ENCODE measurements at regions not wholly inside any gene's neighbourhood (a gene's known extent, or its start where the extent isn't known, plus 50 kb on each side); places are given as distances from the start of the nearest gene placed in this dataset.

DNA sequence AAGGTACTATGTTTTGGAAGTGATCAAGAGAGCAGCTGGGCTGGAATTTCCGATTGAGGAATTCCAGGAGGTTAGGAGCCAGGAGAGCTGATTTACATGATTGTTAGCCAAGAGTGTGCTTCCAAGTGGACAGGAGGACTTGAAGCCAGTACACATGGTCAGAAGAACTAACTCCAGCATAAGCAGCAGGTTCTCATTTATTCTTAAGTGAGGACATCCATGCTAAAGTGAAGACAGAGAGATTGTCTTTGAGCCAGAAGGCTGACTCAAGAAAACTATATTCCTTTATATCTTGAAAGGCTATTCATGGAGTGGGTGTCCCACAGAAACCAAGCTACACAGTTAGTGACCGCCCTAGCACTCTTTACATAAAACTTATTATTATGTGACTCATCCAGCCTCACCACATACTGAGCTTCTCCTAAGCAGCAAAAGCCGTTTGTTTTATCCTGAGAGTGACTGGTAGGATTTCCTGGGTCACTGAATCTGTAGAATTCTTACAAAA lies 56.7 kb upstream of the SEMA3A start:
- no peaks in the 10 kb centered on the region for H3K36me3 ChIP-seq (ENCODE audit: insufficient read depth, low read length)
- H3K27me3 ChIP-seq (ENCODE audit: insufficient read depth, low read length): no peaks in the 10 kb centered on the region
- no peaks in the 10 kb centered on the region for H3K79me2 ChIP-seq (ENCODE audit: control insufficient read depth, insufficient read depth, low read length, unreplicated experiment)
- H3K4me3 ChIP-seq (ENCODE audit: low read depth, low read length): no peak overlapping the region
- H3K27ac ChIP-seq (ENCODE audit: low read depth, low read length): no peak overlapping the region
- H2AFZ ChIP-seq (ENCODE audit: low read length, unreplicated experiment): no peak overlapping the region
- H3K4me1 ChIP-seq (ENCODE audit: control insufficient read depth, insufficient read depth, low read length, unreplicated experiment): no peaks in the 10 kb centered on the region

DNA sequence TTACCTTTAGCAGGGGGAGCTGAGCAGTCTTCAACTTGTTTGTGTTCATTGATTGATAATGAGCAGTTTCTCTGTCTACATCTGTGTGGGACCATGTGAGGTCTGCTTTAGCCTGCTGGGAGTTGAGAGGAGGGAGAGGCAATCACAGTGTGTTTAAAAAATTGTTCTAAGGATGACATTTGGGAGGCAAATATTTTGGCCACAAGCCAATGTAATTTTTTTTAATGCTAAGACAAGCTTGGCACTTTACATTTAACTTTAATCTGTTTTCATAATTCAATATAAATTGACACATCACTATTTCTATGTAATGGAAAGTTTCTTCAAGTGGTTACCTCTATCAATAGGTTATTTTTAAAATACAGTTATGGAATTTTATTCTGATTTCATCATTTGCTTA lies 55.9 kb upstream of the SEMA3A start:
- Histone ChIP-seq H3K27ac (ENCODE audit: low read depth, low read length) (no peak overlapping the region), H3K4me1 (ENCODE audit: control insufficient read depth, insufficient read depth, low read length, unreplicated experiment) (no peaks in the 10 kb centered on the region), H3K79me2 (ENCODE audit: control insufficient read depth, insufficient read depth, low read length, unreplicated experiment) (no peaks in the 10 kb centered on the region), H2AFZ (ENCODE audit: low read length, unreplicated experiment) (no peak overlapping the region), H3K27me3 (ENCODE audit: insufficient read depth, low read length) (no peaks in the 10 kb centered on the region), H3K4me3 (ENCODE audit: low read depth, low read length) (no peak overlapping the region), H3K36me3 (ENCODE audit: insufficient read depth, low read length) (no peaks in the 10 kb centered on the region)

DNA sequence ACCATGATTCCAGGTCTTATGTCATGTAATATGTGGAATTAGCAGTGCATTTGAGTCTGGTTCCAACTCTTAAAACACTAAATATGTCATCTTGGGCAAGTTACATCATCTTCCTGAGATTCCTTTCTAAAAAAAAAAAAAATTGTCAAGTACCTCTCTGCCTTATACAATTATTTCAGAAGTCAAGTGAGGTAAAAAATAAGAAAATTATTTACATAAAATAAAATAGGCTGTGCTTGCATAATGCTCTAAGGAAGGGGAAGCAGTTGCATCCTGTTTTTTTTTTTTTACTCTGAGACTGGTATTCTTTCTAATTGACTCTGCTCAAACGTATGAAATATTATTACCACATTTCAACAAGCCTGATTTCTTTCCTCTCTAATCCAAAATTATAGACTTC lies 55.1 kb upstream of the SEMA3A start:
- Histone ChIP-seq H3K4me3 (ENCODE audit: low read depth, low read length) (no peak overlapping the region), H3K27ac (ENCODE audit: low read depth, low read length) (no peak overlapping the region), H3K4me1 (ENCODE audit: control insufficient read depth, insufficient read depth, low read length, unreplicated experiment) (no peaks in the 10 kb centered on the region), H2AFZ (ENCODE audit: low read length, unreplicated experiment) (no peak overlapping the region), H3K27me3 (ENCODE audit: insufficient read depth, low read length) (no peaks in the 10 kb centered on the region), H3K79me2 (ENCODE audit: control insufficient read depth, insufficient read depth, low read length, unreplicated experiment) (no peaks in the 10 kb centered on the region), H3K36me3 (ENCODE audit: insufficient read depth, low read length) (no peaks in the 10 kb centered on the region)

DNA sequence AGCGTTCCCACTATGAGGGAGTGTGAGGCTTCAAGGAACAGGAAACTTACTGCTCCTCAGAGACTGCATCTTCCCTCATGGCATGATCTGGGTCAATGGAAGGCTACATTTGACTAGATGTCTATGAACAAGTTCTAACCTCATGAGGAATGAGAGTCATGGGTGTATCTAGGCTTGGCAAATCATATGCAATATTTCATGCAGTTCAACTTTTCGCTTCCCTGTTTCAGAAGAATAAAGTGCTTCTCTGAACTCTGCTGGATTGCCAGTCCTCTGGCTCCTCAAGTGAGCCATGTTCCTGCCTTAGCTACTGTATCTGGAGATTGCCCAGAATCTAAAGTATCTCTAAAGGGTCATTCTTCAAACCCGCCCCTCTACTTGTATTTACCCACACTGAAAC lies 54.3 kb upstream of the SEMA3A start:
- Histone ChIP-seq H3K4me1 (ENCODE audit: control insufficient read depth, insufficient read depth, low read length, unreplicated experiment) (no peaks in the 10 kb centered on the region), H3K27ac (ENCODE audit: low read depth, low read length) (no peak overlapping the region), H3K79me2 (ENCODE audit: control insufficient read depth, insufficient read depth, low read length, unreplicated experiment) (no peaks in the 10 kb centered on the region), H3K4me3 (ENCODE audit: low read depth, low read length) (no peak overlapping the region), H3K27me3 (ENCODE audit: insufficient read depth, low read length) (no peaks in the 10 kb centered on the region), H3K36me3 (ENCODE audit: insufficient read depth, low read length) (no peaks in the 10 kb centered on the region), H2AFZ (ENCODE audit: low read length, unreplicated experiment) (no peak overlapping the region)

DNA sequence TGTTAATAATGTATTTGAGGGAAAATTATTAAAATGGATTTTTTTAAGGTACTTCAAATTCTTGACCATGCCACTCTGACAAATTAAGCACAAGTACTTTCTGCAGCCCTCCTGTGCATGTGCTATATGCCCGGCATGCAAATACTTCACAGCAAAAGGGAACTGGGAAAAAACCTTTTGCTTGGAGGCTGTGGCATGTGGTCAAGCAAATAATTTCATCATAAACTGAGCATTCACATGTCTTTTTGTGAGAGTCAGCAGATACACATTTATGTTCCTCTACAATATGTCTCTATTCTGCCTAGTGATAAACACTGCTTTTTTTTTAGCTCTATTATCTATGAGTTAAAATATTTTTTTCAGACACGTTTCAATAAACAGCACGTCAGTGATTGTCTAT lies 53.7 kb upstream of the SEMA3A start:
- H3K27ac ChIP-seq (ENCODE audit: low read depth, low read length): no peak overlapping the region
- no peaks in the 10 kb centered on the region for H3K27me3 ChIP-seq (ENCODE audit: insufficient read depth, low read length)
- H3K36me3 ChIP-seq (ENCODE audit: insufficient read depth, low read length): no peaks in the 10 kb centered on the region
- H3K4me3 ChIP-seq (ENCODE audit: low read depth, low read length): no peak overlapping the region
- H3K79me2 ChIP-seq (ENCODE audit: control insufficient read depth, insufficient read depth, low read length, unreplicated experiment): no peaks in the 10 kb centered on the region
- no peaks in the 10 kb centered on the region for H3K4me1 ChIP-seq (ENCODE audit: control insufficient read depth, insufficient read depth, low read length, unreplicated experiment)
- no peak overlapping the region for H2AFZ ChIP-seq (ENCODE audit: low read length, unreplicated experiment)

DNA sequence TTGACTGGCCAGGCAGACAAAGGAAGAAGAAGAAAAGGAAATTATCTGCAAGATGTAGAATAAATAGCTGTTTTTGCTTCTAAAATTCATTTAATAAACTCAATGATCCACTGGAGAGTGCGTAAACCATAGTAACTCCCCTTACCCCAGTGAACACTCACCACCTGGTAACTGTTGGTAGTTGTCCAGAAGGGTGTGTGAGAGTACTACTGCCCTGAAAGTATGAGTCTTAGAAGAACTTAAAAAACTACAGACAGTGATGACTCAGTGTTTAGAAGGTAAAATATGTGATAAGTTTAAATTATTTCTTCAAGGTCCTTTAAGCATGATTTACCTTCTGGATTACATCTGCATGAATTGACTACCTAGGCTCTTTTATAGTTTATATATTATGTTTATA lies 53.0 kb upstream of the SEMA3A start:
- no peaks in the 10 kb centered on the region for H3K79me2 ChIP-seq (ENCODE audit: control insufficient read depth, insufficient read depth, low read length, unreplicated experiment)
- no peak overlapping the region for H3K4me3 ChIP-seq (ENCODE audit: low read depth, low read length)
- H3K27me3 ChIP-seq (ENCODE audit: insufficient read depth, low read length): no peaks in the 10 kb centered on the region
- no peaks in the 10 kb centered on the region for H3K4me1 ChIP-seq (ENCODE audit: control insufficient read depth, insufficient read depth, low read length, unreplicated experiment)
- H2AFZ ChIP-seq (ENCODE audit: low read length, unreplicated experiment): no peak overlapping the region
- no peak overlapping the region for H3K27ac ChIP-seq (ENCODE audit: low read depth, low read length)
- H3K36me3 ChIP-seq (ENCODE audit: insufficient read depth, low read length): no peaks in the 10 kb centered on the region

DNA sequence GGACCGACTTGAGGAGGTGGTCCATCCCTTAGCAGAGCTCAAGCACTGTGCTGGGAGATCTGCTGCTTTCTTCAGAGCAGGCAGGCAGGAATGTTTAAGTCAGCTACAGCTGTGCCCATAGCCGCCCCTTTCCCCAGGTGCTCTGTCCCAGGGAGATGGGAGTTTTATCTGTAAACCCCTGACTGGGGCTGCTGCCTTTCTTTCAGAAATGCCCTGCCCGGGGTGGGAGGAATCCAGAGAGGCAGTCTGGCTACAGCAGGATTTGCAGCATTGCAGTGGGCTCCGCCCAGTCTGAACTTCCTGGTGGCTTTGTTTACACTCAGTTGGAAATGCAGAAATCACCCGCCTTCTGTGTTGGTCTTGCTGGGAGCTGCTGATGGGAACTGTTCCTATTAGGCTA lies 51.2 kb upstream of the SEMA3A start:
- Histone ChIP-seq H3K4me1 (ENCODE audit: control insufficient read depth, insufficient read depth, low read length, unreplicated experiment) (no peaks in the 10 kb centered on the region), H2AFZ (ENCODE audit: low read length, unreplicated experiment) (no peak overlapping the region), H3K27me3 (ENCODE audit: insufficient read depth, low read length) (no peaks in the 10 kb centered on the region), H3K36me3 (ENCODE audit: insufficient read depth, low read length) (no peaks in the 10 kb centered on the region), H3K4me3 (ENCODE audit: low read depth, low read length) (no peak overlapping the region), H3K27ac (ENCODE audit: low read depth, low read length) (no peak overlapping the region), H3K79me2 (ENCODE audit: control insufficient read depth, insufficient read depth, low read length, unreplicated experiment) (no peaks in the 10 kb centered on the region)
